ENCODE measurements at regions not wholly inside any gene's neighbourhood (a gene's known extent, or its start where the extent isn't known, plus 50 kb on each side); places are given as distances from the start of the nearest gene placed in this dataset.

DNA sequence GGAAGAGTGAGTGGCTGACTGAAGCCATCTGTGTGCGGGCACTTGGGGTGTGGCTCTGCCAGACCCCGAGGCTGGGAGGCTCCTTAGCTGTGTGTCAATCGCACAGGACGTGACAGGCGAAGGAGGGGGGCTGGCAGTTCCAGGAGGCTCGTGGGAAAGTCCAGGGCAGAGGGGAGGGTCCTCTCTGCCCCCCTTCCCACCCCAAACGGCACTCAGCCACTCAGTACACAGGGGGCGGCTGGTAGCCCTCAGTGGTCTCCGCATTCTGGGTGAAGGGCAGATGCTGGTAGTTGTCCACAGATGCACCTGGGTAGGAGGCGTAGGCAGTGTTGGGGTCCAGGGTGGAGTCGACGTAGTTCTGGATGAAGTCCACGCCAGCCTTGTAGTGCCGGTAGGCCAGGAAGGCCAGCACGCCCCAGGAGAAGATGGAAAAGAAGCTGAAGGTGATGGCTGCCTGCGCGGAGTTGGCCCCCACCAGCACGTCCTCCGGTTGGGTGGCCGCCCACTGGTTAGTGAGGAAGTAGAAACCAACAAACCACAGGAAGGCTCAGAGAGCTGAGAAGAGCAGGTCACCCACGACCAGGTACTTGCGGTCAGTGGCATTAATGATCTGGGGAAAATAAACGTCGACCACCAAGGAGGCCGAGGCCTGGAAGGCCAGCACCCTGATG is 85.4 kb upstream of the CEP78 start:
- Histone ChIP-seq H2AFZ (no peak overlapping the region), H3K27me3 (ENCODE audit: insufficient read depth, low read depth) (no peaks in the 10 kb centered on the region), H3F3A (ENCODE audit: insufficient read depth, low read depth) (no peaks in the 10 kb centered on the region), H3K4me3 (no peak overlapping the region), H3K27ac (no peak overlapping the region), H3K4me1 (replicated peaks; ENCODE audit: insufficient read depth) (no peaks in the 10 kb centered on the region), H3K9me3 (ENCODE audit: insufficient read depth, low read depth) (no peaks in the 10 kb centered on the region), H3K4me2 (no peak overlapping the region), H3K36me3 (ENCODE audit: low read depth) (no peaks in the 10 kb centered on the region), H4K20me1 (ENCODE audit: insufficient read depth) (no peaks in the 10 kb centered on the region), H3K79me2 (ENCODE audit: low read depth) (no peaks in the 10 kb centered on the region), H3K9me2 (ENCODE audit: insufficient read depth) (no peaks in the 10 kb centered on the region)
- intact Hi-C loops (cut with micrococcal nuclease; ENCODE audit: unreplicated experiment) = no loop called here
- no TSS peak for BruUV-seq (replicated peaks)
- ChIA-PET POLR2A (ENCODE audit: unreplicated experiment) (no interaction called here), CTCF (no interaction called here)
- no peak for DNase-seq
- TF ChIP-seq EZH2 (IDR thresholded peaks at IDR 0.05; ENCODE audit: low read depth) (no peak), CTCF (conservative IDR thresholded peaks at IDR 0.05) (no peak)

DNA sequence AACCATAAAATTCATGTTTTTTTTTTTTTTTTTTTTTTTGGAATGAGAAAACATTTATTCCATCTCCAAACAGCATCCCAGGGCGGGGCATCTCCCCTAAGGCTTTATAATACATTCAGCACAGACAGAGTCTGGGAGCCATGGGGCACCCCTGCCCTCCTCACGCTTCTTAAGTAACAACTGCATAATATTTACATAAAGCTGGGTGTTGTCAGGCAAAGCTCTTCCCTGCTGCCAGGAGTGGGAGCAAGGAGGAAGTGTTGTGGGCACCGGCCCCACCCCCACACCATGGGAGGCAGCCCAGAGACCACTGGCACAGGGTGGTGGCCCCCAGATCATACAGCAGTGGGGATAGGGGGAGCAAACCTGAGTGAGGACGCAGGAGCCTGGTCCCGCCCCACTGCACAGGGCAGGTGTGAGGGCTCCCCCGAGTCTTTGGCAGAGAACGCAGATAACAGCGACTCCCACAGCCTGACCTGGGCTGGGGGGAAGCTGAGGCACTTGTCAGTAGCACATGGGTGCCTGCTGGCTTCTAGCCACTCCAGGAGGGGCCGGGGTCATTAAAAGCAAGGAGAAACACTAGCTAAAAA is 86.1 kb upstream of the CEP78 start:
- Histone ChIP-seq H3K36me3 (ENCODE audit: low read depth) (no peaks in the 10 kb centered on the region), H3K4me3 (no peak overlapping the region), H3K27me3 (ENCODE audit: insufficient read depth, low read depth) (no peaks in the 10 kb centered on the region), H2AFZ (no peak overlapping the region), H3F3A (ENCODE audit: insufficient read depth, low read depth) (no peaks in the 10 kb centered on the region), H3K9me2 (ENCODE audit: insufficient read depth) (no peaks in the 10 kb centered on the region), H3K79me2 (ENCODE audit: low read depth) (no peaks in the 10 kb centered on the region), H4K20me1 (ENCODE audit: insufficient read depth) (no peaks in the 10 kb centered on the region), H3K27ac (no peak overlapping the region), H3K4me1 (replicated peaks; ENCODE audit: insufficient read depth) (no peaks in the 10 kb centered on the region), H3K9me3 (ENCODE audit: insufficient read depth, low read depth) (no peaks in the 10 kb centered on the region), H3K4me2 (no peak overlapping the region)
- TF ChIP-seq EZH2 (IDR thresholded peaks at IDR 0.05; ENCODE audit: low read depth) (no peak), CTCF (conservative IDR thresholded peaks at IDR 0.05) (no peak)
- no TSS peak for BruUV-seq (replicated peaks)
- intact Hi-C loops (cut with micrococcal nuclease; ENCODE audit: unreplicated experiment) = no loop called here
- ChIA-PET CTCF (no interaction called here), POLR2A (ENCODE audit: unreplicated experiment) (interaction anchor here (0.6 kb wide), 1 partner anchor 470 kb away, joined by 7 read pairs; no protein-coding TSS in a partner anchor)
- no peak for DNase-seq

DNA sequence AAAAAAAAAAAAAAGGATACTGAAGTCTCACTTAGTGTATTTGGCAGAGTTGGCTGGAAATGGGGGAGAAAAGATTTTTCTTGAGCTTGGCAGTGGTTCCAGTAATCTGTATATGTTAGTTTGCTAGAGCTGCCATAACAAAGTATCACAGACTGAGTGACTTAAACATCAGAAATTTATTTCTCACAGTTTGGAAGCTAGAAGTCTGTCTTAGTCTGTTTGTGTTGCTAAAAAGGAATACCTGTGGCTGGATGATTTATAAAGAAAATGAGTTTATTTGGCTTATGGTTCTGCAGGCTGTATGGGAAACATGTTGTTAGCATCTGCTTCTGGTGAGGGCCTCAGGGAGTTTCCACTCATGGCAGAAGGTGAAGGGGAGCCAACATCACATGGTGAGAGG is 89.6 kb upstream of the CEP78 start:
- Histone ChIP-seq H3K4me3 (no peak overlapping the region), H3K9me3 (ENCODE audit: insufficient read depth, low read depth) (no peaks in the 10 kb centered on the region), H3F3A (ENCODE audit: insufficient read depth, low read depth) (no peaks in the 10 kb centered on the region), H3K4me1 (replicated peaks; ENCODE audit: insufficient read depth) (no peaks in the 10 kb centered on the region), H3K27me3 (ENCODE audit: insufficient read depth, low read depth) (no peaks in the 10 kb centered on the region), H3K4me2 (no peak overlapping the region), H2AFZ (no peak overlapping the region), H3K9me2 (ENCODE audit: insufficient read depth) (no peaks in the 10 kb centered on the region), H3K79me2 (ENCODE audit: low read depth) (no peaks in the 10 kb centered on the region), H3K36me3 (ENCODE audit: low read depth) (no peaks in the 10 kb centered on the region), H4K20me1 (ENCODE audit: insufficient read depth) (no peaks in the 10 kb centered on the region), H3K27ac (no peak overlapping the region)
- intact Hi-C loops (cut with micrococcal nuclease; ENCODE audit: unreplicated experiment) = no loop called here
- TF ChIP-seq CTCF (conservative IDR thresholded peaks at IDR 0.05) (no peak), EZH2 (IDR thresholded peaks at IDR 0.05; ENCODE audit: low read depth) (no peak)
- CTCF ChIA-PET = no interaction called here
- no TSS peak for BruUV-seq (replicated peaks)
- no peak for DNase-seq
- POLR2A ChIA-PET (ENCODE audit: unreplicated experiment) = interaction anchor here (0.6 kb wide), 1 partner anchor 13 kb away, joined by 25 read pairs; no protein-coding TSS in a partner anchor
